IPS DF 4.7 (cell line): ENCODE measurements at regions not wholly inside any gene's neighbourhood (a gene's known extent, or its start where the extent isn't known, plus 50 kb on each side); places are given as distances from the start of the nearest gene placed in this dataset.

Experiments used
- DNase-seq: peaks from one replicate; pipeline ENCODE4 v3.0.0-alpha.2; 2013; ENCODE audit warnings: low spot score; ENCODE audit errors: extremely low read depth

DNA sequence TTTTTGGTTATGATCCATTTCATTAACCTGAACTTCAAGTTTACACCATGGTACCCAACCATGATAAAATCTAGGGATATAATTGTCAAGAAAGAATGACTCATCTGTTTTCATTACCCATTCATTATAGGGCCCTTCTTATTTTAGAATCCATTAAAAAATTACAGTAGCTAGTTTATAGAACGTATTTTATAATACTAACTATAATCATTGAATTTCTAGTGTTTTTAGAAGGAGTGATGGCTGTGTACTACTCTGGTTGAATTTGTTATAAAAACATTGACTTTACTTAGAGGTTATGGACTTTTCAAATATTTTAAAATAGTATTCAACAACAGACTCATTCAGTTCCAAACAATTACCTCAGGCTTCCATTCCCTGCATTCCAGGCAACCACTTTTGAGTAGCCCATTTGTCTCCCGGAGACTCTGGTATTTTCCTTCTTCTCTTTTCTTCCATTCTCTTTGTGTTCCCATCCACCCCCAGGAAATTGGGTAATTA, 71.9 kb upstream of the KLF12 start:
- DNase-seq, result no peak

GRCh38 chr13:74205313-74205690, 71.1 kb upstream of the KLF12 start:
- no peak for DNase-seq

GRCh38 chr13:74204602-74205312, 70.6 kb upstream of the KLF12 start:
- no peak for DNase-seq

DNA sequence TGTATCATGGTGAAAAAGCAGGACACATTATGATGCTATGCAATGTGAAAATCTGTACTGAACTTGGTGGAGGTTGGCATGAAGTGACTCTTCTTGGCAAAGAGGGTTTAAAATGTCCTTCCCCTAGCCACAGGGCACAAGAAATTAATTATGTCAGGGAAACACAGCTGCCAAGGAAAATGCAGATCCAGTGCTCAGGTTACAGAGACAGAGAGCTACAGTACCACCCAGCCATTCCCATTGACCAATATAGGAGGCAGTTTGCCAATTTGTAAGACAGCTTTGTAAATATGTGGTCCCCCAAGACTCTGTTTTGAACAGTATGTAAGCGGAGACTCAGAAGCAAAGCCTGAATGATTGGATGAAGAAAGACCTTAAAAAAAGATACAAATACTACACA, 69.4 kb upstream of the KLF12 start:
- DNase-seq, result no peak

GRCh38 chr13:74202129-74202813, 68.1 kb upstream of the KLF12 start:
- no peak for DNase-seq

- DNase-seq, result no peak
Measured at GRCh38 chr13:74201530-74201929, 67.3 kb upstream of the KLF12 start.

DNA sequence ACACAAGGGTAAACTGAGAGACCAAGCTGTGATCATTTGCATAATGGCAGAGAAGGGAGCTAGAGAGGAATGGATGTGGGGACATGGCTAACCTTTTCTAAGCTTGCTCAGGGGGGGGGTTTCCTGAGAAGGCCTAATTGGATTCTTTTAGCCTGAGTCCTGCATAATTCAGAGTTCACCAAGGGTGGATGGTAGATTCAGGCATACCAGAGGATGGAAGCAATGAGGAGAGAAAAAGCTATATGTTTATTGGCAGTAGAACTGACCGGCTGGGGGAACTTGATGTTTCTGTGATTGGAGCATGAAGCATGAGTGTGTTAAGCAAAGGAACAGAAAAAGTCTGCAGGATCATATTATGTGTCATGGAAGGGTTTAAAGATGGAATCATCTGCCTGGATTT, 65.9 kb upstream of the KLF12 start:
- no peak for DNase-seq

- DNase-seq, result no peak
Measured at GRCh38 chr13:74197677-74198429, 63.6 kb upstream of the KLF12 start.

GRCh38 chr13:74194846-74195245, 60.6 kb upstream of the KLF12 start:
- DNase-seq, result no peak

DNA sequence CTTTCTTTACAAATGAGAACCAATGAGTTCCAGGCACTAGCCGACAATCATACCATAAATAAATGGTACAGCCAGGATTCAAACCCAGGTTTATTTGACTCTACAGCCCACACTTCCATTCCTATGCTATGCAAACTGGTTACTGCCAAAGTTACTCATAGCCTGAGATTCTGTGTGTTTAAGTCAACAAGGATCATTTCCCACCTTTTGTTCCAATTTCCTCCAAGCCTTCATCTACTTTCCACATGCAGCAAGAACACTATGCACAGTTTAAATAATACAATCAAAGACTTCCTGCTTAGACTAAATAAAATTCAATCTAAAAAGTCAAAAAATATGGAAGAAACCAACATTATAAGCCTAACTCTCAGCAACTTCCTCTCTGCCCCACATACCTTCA, 59.2 kb upstream of the KLF12 start:
- no peak for DNase-seq

GRCh38 chr13:74191410-74191809, 57.2 kb upstream of the KLF12 start:
- DNase-seq, result no peak

- no peak for DNase-seq
Measured at GRCh38 chr13:74190999-74191398, 56.8 kb upstream of the KLF12 start.

GRCh38 chr13:74187564-74187963, 53.4 kb upstream of the KLF12 start:
- no peak for DNase-seq

- no peak for DNase-seq
Measured at GRCh38 chr13:74184283-74184682, 50.1 kb upstream of the KLF12 start.
